ENCODE measurements at regions not wholly inside any gene's neighbourhood (a gene's known extent, or its start where the extent isn't known, plus 50 kb on each side); places are given as distances from the start of the nearest gene placed in this dataset.

DNA sequence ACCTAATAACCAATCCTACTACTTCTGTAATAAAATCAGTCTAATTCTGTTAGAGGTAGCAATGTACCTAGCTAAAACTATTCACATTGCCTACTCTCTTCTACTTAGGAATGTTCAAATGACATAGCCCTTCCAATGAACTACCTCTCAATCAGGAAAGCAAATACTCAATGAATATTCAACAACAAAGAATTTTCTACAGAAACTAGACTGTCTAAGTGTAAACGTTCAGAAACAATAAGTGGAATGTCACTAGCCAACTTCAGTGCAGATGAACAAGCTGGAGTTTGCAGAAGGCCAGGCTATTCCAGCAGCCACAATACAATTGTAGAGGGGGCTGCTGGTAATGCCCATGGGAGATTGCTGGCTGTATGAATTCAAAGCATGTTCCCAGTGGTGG, 743.2 kb upstream of the CDH10 start:
- Histone ChIP-seq H3K4me3 (no peak overlapping the region), H3K9ac (ENCODE audit: insufficient read length) (no peak overlapping the region), H3K36me3 (ENCODE audit: insufficient read depth, low read length) (no peaks in the 10 kb centered on the region), H3K9me3 (ENCODE audit: low read depth, low read length) (no peaks in the 10 kb centered on the region), H3K27ac (no peak overlapping the region)
- DNase-seq (ENCODE audit: low read depth, low spot score): no peak
- TF ChIP-seq POLR2AphosphoS5 (IDR thresholded peaks at IDR 0.05; ENCODE audit: borderline replicate concordance, low read depth, low read length): no peak
- no peak for TF ChIP-seq EZH2 (IDR thresholded peaks at IDR 0.05)
- no peak for TF ChIP-seq FOXP2 (optimal IDR thresholded peaks at IDR 0.05; ENCODE audit: control extremely low read depth, extremely low read length, insufficient read depth)

GRCh38 chr5:25362799-25363198, 718.0 kb upstream of the CDH10 start:
- no peak for DNase-seq (ENCODE audit: low read depth, low spot score)
- Histone ChIP-seq H3K9ac (ENCODE audit: insufficient read length) (no peak overlapping the region), H3K9me3 (ENCODE audit: low read depth, low read length) (no peaks in the 10 kb centered on the region), H3K36me3 (ENCODE audit: insufficient read depth, low read length) (no peaks in the 10 kb centered on the region), H3K27ac (no peak overlapping the region), H3K4me3 (no peak overlapping the region)
- no peak for TF ChIP-seq POLR2AphosphoS5 (IDR thresholded peaks at IDR 0.05; ENCODE audit: borderline replicate concordance, low read depth, low read length)
- no peak for TF ChIP-seq EZH2 (IDR thresholded peaks at IDR 0.05)
- no peak for TF ChIP-seq FOXP2 (optimal IDR thresholded peaks at IDR 0.05; ENCODE audit: control extremely low read depth, extremely low read length, insufficient read depth)

DNA sequence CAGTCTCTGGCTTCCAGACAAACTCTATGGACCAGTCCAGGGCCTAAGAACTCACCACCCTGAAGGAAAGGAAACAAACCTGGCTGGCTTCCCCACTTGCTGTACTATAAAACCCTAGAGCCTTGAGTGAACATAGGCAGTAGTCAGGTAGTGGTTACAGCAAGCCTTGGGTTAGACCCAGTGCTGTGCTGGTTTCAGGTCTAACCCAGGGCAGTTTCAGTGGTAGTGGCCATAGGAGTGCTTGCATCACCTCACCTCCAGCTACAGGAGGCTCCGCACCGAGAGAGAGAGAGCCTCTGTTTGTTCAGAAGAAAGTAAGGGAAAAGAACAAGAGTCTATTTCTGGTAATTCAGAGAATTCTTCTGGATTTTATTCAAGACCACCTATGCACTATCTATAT, 714.1 kb upstream of the CDH10 start:
- H3K9ac ChIP-seq (ENCODE audit: insufficient read length): no peak overlapping the region
- no peaks in the 10 kb centered on the region for H3K9me3 ChIP-seq (ENCODE audit: low read depth, low read length)
- no peak for DNase-seq (ENCODE audit: low read depth, low spot score)
- TF ChIP-seq FOXP2 (optimal IDR thresholded peaks at IDR 0.05; ENCODE audit: control extremely low read depth, extremely low read length, insufficient read depth) (no peak), EZH2 (IDR thresholded peaks at IDR 0.05) (no peak), POLR2AphosphoS5 (IDR thresholded peaks at IDR 0.05; ENCODE audit: borderline replicate concordance, low read depth, low read length) (no peak)
- no peak overlapping the region for H3K4me3 ChIP-seq
- no peak overlapping the region for H3K27ac ChIP-seq
- no peaks in the 10 kb centered on the region for H3K36me3 ChIP-seq (ENCODE audit: insufficient read depth, low read length)

GRCh38 chr5:25357605-25358004, 712.8 kb upstream of the CDH10 start:
- Histone ChIP-seq H3K9me3 (ENCODE audit: low read depth, low read length) (no peaks in the 10 kb centered on the region), H3K36me3 (ENCODE audit: insufficient read depth, low read length) (no peaks in the 10 kb centered on the region), H3K27ac (no peak overlapping the region), H3K4me3 (no peak overlapping the region), H3K9ac (ENCODE audit: insufficient read length) (no peak overlapping the region)
- TF ChIP-seq POLR2AphosphoS5 (IDR thresholded peaks at IDR 0.05; ENCODE audit: borderline replicate concordance, low read depth, low read length) (no peak), EZH2 (IDR thresholded peaks at IDR 0.05) (no peak), FOXP2 (optimal IDR thresholded peaks at IDR 0.05; ENCODE audit: control extremely low read depth, extremely low read length, insufficient read depth) (no peak)
- no peak for DNase-seq (ENCODE audit: low read depth, low spot score)

GRCh38 chr5:25349746-25350145, 705.0 kb upstream of the CDH10 start:
- H3K9ac ChIP-seq (ENCODE audit: insufficient read length): no peak overlapping the region
- H3K27ac ChIP-seq: no peak overlapping the region
- DNase-seq (ENCODE audit: low read depth, low spot score): no peak
- H3K9me3 ChIP-seq (ENCODE audit: low read depth, low read length): no peaks in the 10 kb centered on the region
- H3K4me3 ChIP-seq: no peak overlapping the region
- no peak for TF ChIP-seq FOXP2 (optimal IDR thresholded peaks at IDR 0.05; ENCODE audit: control extremely low read depth, extremely low read length, insufficient read depth)
- TF ChIP-seq POLR2AphosphoS5 (IDR thresholded peaks at IDR 0.05; ENCODE audit: borderline replicate concordance, low read depth, low read length): no peak
- no peak for TF ChIP-seq EZH2 (IDR thresholded peaks at IDR 0.05)
- no peaks in the 10 kb centered on the region for H3K36me3 ChIP-seq (ENCODE audit: insufficient read depth, low read length)

GRCh38 chr5:25345240-25345771, 700.5 kb upstream of the CDH10 start:
- H3K4me3 ChIP-seq: peak overlapping the region; percentile 8

DNA sequence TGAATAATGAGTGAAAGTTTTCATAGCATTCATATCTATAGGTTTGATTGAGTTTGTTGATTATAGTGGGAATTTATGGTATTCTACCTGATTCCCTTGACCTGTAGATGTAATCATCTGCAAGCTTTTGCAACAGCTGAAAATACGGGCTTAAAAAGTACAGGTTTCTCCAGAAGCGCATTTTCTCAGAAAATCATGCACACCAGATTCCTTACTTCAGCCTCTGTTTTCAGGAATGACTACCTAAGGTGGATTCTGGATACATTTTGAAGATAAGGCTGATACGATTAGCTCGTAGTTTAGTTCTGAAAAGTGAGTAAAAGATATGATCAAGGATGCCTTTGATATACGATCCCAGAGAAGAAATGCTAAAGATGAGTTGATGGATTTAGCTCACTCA, 694.8 kb upstream of the CDH10 start:
- H3K36me3 ChIP-seq (ENCODE audit: insufficient read depth, low read length): no peaks in the 10 kb centered on the region
- DNase-seq (ENCODE audit: low read depth, low spot score): no peak
- TF ChIP-seq FOXP2 (optimal IDR thresholded peaks at IDR 0.05; ENCODE audit: control extremely low read depth, extremely low read length, insufficient read depth): no peak
- no peak for TF ChIP-seq EZH2 (IDR thresholded peaks at IDR 0.05)
- TF ChIP-seq POLR2AphosphoS5 (IDR thresholded peaks at IDR 0.05; ENCODE audit: borderline replicate concordance, low read depth, low read length): no peak
- H3K9me3 ChIP-seq (ENCODE audit: low read depth, low read length): no peaks in the 10 kb centered on the region
- H3K9ac ChIP-seq (ENCODE audit: insufficient read length): no peak overlapping the region
- H3K27ac ChIP-seq: no peak overlapping the region
- no peak overlapping the region for H3K4me3 ChIP-seq

More at GRCh38 chr5:25345240-25345771, 700.5 kb upstream of the CDH10 start:
- H3K27ac ChIP-seq: peak overlapping the region; percentile 87
- H3K9ac ChIP-seq (ENCODE audit: insufficient read length): no peak overlapping the region
- DNase-seq (ENCODE audit: low read depth, low spot score): peak; percentile 37
- H3K36me3 ChIP-seq (ENCODE audit: insufficient read depth, low read length): no peaks in the 10 kb centered on the region
- H3K9me3 ChIP-seq (ENCODE audit: low read depth, low read length): no peaks in the 10 kb centered on the region
- TF ChIP-seq FOXP2 (optimal IDR thresholded peaks at IDR 0.05; ENCODE audit: control extremely low read depth, extremely low read length, insufficient read depth) (no peak), POLR2AphosphoS5 (IDR thresholded peaks at IDR 0.05; ENCODE audit: borderline replicate concordance, low read depth, low read length) (no peak), EZH2 (IDR thresholded peaks at IDR 0.05) (no peak)

GRCh38 chr5:25334350-25334749, 689.6 kb upstream of the CDH10 start:
- Histone ChIP-seq H3K9ac (ENCODE audit: insufficient read length) (no peak overlapping the region), H3K27ac (no peak overlapping the region), H3K36me3 (ENCODE audit: insufficient read depth, low read length) (no peaks in the 10 kb centered on the region), H3K9me3 (ENCODE audit: low read depth, low read length) (no peaks in the 10 kb centered on the region), H3K4me3 (no peak overlapping the region)
- TF ChIP-seq EZH2 (IDR thresholded peaks at IDR 0.05) (no peak), FOXP2 (optimal IDR thresholded peaks at IDR 0.05; ENCODE audit: control extremely low read depth, extremely low read length, insufficient read depth) (no peak), POLR2AphosphoS5 (IDR thresholded peaks at IDR 0.05; ENCODE audit: borderline replicate concordance, low read depth, low read length) (no peak)
- DNase-seq (ENCODE audit: low read depth, low spot score): no peak

GRCh38 chr5:25330721-25331120, 685.9 kb upstream of the CDH10 start:
- no peak for DNase-seq (ENCODE audit: low read depth, low spot score)
- no peak overlapping the region for H3K4me3 ChIP-seq
- no peaks in the 10 kb centered on the region for H3K9me3 ChIP-seq (ENCODE audit: low read depth, low read length)
- no peak overlapping the region for H3K9ac ChIP-seq (ENCODE audit: insufficient read length)
- H3K36me3 ChIP-seq (ENCODE audit: insufficient read depth, low read length): no peaks in the 10 kb centered on the region
- TF ChIP-seq FOXP2 (optimal IDR thresholded peaks at IDR 0.05; ENCODE audit: control extremely low read depth, extremely low read length, insufficient read depth) (no peak), POLR2AphosphoS5 (IDR thresholded peaks at IDR 0.05; ENCODE audit: borderline replicate concordance, low read depth, low read length) (no peak), EZH2 (IDR thresholded peaks at IDR 0.05) (no peak)
- no peak overlapping the region for H3K27ac ChIP-seq

Data from SK-N-MC (cell line).